ENCODE measurements at regions not wholly inside any gene's neighbourhood (a gene's known extent, or its start where the extent isn't known, plus 50 kb on each side); places are given as distances from the start of the nearest gene placed in this dataset.

DNA sequence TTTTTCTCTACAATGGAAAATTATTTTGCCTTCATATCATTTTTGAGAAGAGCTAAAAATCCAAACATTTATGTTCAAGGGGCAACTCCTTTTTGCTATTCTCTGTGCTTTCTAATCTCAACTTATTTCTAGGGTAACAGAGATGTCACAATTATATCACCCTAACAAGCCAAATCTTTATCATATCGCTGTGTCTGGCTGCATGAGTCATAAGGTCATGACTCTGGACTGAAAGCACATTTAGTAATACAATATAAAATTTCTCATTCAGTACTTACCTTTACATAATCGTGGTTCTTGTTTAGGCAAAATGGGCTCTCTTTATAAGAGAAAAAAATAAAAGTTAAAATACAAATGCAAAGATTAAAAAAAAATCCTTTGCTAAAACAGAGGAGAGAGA, 326.0 kb downstream of the CASP12 start:
- ATAC-seq (no peak), DNase-seq (no peak)
- intact Hi-C loops (cut with DNase I, micrococcal nuclease): no loop called here

DNA sequence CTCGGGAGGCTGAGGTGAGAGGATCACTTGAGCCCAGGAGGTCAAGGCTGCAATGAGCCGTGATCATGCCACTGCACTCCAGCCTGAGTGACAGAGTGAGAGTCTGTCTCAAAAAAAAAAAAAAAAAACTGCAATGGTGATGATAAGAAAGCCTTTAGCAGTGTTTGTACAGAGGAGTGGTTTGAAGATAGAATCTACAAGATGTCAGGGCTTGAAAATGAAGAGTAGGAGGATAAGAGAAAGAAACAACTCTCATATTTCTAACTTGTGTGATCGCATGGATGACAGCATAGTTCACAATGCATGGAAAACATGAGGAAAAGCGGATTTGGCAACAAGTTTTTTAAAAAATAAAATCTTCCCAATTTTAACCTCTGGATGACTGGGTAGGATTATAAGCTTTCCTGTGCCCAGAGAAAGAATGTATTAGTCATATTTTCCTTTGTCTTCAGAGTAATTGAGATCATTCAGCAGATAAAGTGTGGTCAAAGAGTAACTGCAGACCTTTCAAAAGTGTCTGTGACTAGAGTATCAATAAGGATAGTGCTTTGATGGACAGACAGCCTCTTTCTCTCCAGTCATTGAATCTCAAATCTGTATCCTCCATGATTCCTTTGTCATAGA, 328.1 kb downstream of the CASP12 start:
- ATAC-seq (no peak), DNase-seq (no peak)

DNA sequence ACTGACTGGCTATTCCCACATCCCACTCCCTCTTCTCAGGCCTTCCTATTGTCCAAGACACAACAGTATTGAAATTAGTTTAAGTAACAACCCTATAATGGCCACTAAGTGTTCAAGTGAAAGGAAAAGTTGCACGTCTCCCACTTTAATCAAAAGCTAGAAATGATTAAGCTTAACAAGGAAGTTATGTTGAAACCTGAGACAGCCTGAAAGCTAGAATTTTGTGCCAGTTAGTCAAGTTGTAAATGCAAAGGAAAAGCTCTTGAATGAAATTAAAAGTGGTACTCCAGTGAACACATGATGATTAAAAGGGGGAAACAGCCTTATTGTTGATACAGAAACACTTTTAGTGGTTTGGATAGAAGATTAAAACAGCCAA, 332.7 kb downstream of the CASP12 start:
- intact Hi-C loops (cut with DNase I, micrococcal nuclease): no loop called here
- ATAC-seq (no peak), DNase-seq (no peak)

More for the DNA sequence above, 328.1 kb downstream of the CASP12 start:
- intact Hi-C loops (cut with DNase I, micrococcal nuclease): no loop called here

DNA sequence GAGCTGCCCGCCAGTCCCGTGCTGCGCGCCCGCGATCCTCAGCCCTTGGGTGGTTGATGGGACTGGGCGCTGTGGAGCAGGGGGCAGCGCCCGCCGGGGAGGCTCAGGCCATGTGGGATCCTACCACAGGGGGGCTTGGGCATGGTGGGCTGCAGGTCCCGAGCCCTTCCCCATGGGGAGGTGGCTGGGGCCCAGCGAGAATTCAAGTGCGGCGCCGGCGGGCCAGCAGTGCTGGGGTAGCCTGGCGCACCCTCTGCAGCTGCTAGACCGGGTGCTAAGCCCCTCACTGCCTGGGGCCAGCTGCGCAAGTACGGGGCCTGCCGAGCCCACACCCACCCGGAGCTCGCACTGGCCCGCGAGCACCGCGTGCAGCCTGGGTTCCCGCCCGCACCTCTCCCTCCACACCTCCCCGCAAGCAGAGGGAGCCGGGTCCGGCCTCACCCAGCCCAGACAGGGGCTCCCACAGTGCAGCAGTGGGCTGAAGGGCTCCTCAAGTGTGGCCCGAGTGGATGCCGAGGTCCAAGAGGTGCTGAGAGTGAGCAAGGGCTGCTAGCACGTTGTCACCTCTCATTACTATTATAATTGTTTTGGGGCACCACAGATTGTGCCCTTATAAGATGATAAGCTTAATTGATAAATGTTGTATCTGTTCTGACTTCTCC, 333.2 kb downstream of the CASP12 start:
- ATAC-seq (no peak), DNase-seq (no peak)
- intact Hi-C loops (cut with DNase I, micrococcal nuclease): no loop called here

DNA sequence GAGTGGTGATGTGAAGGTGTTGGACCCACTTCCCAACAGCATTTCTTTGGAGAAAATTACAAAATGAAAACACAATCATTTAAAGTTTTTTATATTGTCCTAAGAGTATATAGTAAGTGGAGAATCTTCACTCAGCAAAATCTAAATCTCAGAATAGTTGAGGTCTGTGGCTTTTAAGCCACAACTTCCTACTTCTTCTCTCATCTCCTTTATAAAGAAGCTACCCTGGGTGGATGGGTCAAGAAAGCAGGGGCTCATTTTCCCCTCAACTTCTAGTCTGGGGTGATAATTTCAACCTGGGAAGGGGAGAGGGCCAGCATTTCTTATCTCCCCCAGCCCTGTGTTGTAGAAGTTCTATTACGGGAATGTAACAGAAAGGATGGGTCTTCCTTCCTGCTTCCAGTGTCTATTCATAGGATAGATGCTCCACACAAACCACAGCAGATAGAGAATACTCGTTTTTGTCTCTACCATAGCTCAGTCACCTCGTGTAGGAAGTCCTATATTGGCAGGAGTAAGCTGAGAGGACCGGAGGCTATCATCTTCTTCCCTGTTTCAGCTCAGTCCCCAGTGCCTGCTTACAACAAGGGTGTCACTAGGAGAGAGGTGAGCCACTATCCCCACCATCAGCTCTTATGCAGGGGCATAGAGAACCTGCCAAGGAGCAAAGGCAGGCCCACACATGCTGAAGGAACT, 341.5 kb downstream of the CASP12 start:
- ATAC-seq: no peak
- intact Hi-C loops (cut with DNase I, micrococcal nuclease): no loop called here
- DNase-seq: no peak

DNA sequence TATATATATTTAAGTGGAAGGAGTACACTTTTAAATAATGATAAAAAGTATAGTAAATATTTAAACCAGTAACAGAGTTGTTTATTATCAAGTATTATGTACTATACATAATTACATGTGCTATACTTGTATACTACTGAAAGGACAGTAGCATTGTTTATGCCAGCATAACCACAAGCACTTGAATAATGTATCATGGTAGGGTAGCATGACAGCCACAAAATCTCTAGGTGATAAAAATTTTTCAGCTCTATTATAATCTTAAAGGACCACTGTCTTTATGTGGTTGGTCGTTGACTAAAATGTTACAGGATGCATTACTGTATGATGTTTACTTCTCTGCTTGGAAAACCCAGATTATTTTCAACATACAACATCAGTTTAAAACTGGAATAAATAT, 349.2 kb downstream of the CASP12 start:
- intact Hi-C loops (cut with DNase I, micrococcal nuclease): no loop called here
- DNase-seq (no peak), ATAC-seq (no peak)

DNA sequence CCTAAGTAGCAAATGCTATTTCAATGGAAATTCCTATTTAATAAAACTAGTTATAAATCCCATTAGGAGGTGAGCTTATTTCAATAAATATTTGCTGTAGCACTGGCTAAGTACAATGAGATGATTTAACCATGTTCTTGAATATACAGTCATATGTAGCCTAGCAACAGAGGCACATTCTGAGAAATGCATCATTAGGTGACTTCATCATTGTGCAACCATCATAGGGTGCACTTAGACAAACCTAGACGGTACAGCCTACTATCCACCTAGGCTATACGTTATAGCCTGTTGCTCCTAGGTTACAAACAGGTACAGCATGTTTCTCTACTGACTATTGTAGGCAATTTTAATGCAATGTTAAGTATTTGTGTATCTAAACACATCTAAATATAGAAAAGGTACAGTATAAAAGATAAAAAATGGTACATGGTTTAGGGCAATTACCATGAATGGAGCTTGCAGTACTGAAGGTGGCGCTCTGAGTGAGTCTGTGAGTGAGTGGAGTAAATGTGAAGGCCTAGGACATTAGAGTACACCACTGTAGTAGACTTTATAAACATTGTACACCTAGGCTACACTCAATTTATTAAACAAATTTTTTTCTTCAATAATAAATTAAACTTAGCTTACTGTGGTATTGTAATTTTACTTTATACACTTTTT, 350.1 kb downstream of the CASP12 start:
- no peak for ATAC-seq
- no peak for DNase-seq
- intact Hi-C loops (cut with DNase I, micrococcal nuclease): no loop called here

DNA sequence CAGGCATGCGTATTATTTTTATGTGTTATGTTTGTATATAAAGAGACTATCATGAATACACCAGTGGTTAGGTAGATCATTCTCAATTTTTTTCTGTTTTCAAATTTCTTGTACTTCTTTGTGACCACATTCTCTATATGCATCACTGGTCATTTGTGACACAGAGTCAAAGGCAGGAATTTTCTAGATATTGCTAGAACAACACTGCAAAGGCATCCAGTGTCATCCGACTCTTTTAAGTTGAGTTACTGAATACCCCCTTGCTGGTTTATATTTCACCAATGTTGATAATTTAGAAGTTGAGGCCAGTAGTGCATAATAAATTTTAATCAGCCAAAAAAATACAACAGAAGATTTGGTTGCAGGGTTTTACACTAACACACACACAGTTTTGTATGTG, 351.8 kb downstream of the CASP12 start:
- no peak for ATAC-seq

DNA sequence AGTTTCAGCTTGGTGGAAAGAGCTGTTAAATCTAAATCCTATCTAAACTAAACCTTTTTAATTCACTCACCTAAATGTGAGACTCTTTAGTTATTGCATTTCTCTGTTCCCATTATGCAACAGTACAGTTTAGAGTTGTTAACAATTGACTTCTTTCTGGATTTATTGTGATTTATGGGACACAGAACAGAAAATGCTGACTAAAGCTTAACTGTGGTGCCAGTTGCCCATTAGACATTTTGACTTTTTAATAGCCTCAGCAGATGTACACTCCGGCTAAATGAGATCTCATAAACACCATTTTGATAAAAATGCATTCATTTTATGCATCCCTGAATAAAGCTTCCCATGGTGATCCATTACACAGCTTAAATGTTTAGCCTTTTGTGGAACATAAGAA, 356.6 kb downstream of the CASP12 start:
- ATAC-seq (no peak), DNase-seq (no peak)
- intact Hi-C loops (cut with DNase I, micrococcal nuclease): no loop called here

More for the DNA sequence above, 351.8 kb downstream of the CASP12 start:
- no peak for DNase-seq
- intact Hi-C loops (cut with DNase I, micrococcal nuclease): no loop called here

DNA sequence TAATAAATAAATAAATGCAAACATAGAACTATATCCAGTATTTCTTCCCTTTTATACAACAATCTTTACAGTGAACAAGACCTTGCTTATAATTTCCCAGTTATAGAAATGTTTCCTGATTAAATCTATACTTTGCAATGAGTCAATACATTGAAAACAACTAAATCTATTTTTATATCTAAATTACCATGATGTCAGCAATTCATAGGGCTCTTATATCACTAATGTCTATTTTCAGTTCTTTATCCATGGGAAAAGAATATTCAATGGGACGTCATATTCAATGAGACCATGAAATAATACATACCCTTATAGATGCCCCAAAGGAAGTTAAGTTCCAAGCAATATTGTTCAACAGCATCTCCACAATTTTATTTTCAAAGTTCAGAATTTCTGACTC, 359.9 kb downstream of the CASP12 start:
- ATAC-seq: no peak
- intact Hi-C loops (cut with DNase I, micrococcal nuclease): no loop called here
- DNase-seq: no peak

DNA sequence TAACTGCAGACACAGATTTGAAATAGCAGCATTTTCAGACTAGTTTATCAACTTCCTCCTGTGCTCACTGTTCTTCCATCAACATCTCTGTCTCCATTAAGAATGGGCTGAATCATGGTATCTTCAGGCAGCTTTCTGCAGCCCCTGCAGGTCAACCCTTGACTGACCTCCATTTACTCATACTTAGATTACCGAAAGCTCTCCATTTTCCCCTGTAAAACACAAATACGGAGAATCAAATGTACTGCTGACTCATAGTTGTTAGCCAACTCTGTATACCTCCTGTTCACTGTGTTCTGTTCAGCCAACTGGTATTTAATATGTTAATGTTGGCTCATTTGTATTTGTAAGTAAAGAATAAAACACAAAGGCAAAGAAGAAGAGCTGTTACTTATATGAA, 364.0 kb downstream of the CASP12 start:
- ATAC-seq (no peak), DNase-seq (no peak)
- intact Hi-C loops (cut with DNase I, micrococcal nuclease): no loop called here

DNA sequence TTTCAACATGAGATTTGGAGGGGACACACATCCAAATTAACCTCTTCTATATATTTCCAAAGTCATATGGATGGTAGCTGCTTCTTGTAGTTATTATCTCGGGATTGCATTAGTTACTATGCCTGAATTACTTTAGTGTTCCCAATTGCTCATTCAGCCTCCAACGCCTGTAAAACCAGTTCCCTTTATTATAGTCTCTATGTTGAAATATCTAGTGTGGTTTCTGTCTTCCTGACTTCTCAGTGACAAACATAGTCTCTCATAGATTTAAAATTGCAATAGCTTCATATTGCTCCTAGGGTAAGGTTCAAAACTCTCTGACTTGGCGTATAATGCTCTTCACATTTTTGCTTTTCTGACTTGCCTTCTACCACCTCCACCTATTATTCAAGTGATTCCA, 366.4 kb downstream of the CASP12 start:
- DNase-seq (no peak), ATAC-seq (no peak)
- intact Hi-C loops (cut with DNase I, micrococcal nuclease): no loop called here

DNA sequence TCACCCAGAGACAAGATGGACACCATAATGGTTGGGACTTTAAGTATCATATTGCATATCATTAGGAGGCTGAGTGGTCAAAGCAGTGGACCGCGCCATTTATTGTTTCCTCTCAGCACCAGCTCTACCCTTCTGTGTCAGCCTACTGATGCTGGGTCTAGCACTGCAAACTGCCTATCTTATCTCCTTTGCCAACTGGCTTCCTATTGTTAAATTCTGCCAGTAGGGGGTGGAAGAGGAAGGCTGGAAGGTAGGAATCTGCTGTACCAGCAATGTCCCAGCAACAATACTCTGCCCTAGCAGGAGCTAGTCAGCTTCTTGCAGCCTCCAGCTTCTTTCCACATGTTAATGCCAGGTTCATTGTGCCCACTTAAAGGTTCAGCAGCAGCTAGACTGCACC, 367.1 kb upstream of the PDGFD start:
- DNase-seq: no peak
- no peak for ATAC-seq
- intact Hi-C loops (cut with DNase I, micrococcal nuclease): no loop called here

DNA sequence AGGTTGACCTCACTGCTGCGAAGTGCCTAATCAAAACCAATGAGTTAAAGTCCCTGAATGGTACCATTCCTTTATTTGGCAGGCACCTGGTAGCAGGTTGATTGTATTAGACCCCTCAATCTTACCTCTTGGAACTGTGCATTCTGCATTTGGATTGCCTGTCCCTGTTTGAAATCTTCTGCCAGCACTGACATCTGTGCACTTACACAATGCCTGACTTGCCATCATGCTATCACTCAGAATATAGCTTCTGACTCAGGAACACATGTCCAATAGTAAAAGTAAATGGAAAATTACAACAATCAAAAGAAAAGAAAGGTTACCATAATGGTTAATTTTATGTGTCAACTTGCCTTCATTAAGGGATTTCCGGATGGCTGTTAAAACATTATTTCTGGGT, 366.0 kb upstream of the PDGFD start:
- DNase-seq (no peak), ATAC-seq (no peak)
- intact Hi-C loops (cut with DNase I, micrococcal nuclease): no loop called here

DNA sequence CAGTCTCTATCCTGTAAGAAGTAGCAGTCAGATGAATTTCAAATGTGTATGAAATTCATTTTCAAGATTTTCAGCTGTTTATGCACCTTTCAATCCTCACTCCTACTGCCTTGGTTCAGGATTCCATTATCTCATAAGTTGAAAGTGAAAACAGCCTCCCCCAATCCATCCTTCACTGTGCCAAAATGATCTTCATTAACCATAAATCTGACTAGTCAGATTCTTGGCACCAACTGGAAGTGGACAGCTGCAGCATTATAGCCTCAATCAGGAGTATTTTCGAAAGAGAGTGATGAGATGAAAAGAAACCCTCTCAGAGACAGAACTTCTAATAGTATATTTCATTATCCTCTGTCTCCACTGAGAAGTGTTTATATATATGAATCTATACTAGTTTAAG, 365.3 kb upstream of the PDGFD start:
- intact Hi-C loops (cut with DNase I, micrococcal nuclease): no loop called here
- ATAC-seq (no peak), DNase-seq (no peak)

DNA sequence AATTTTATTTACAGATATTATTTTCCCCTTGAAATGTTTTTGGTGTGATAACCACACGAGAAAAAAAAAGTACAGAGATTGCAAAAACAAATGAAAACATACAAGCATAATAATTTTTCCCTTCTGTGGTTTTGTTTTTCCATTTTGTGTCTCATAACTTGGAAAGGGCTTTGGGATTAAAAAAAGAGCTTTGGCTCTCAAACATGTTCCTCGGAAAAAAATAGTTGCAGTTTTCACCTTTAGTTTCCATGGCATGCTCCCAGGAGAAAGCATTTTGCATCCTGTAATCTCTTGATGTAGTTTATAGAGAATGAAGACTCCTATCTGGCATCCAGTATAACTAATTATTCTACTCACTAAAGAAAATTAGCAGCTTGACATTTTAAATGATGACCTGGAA, 362.1 kb upstream of the PDGFD start:
- no peak for DNase-seq
- ATAC-seq: no peak
- intact Hi-C loops (cut with DNase I, micrococcal nuclease): no loop called here

DNA sequence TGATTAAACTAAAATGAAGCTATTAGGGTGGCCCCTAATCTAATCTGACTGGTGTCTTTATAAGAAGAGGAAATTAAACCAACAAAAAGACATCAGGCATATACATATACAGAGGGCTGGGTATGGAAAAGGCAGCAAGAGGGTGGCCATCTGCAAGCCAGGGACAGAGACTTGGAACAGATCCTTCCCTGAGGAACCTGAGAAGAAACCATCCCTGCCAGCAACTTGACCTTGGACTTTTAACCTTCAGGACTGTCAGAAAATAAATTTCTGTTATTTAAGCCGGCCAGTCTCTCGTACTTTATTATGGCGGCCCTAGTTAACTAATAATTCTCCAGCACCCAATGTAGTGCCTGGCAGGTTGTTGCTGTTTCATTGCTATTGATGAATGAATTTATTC, 361.5 kb upstream of the PDGFD start:
- ATAC-seq (no peak), DNase-seq (no peak)
- intact Hi-C loops (cut with DNase I, micrococcal nuclease): no loop called here

DNA sequence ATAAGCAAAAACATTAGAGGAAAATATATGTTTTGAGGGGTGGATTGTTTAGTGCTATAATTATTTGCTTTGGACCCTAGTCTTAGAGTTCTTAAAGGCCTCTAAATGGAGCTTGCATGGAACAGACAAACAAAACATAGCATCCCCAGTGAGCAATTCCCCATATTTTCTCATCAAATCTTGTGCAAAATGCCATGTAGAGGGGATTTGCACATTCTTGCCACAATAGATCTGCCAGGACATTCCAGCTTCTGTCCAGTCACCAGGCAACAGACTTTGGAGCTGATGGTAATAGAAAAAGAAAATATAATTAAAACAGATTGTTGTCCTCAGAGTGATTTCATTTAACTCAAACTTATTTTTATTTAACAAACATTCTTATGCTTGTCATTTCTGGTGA, 360.3 kb upstream of the PDGFD start:
- DNase-seq (no peak), ATAC-seq (no peak)
- intact Hi-C loops (cut with DNase I, micrococcal nuclease): no loop called here

DNA sequence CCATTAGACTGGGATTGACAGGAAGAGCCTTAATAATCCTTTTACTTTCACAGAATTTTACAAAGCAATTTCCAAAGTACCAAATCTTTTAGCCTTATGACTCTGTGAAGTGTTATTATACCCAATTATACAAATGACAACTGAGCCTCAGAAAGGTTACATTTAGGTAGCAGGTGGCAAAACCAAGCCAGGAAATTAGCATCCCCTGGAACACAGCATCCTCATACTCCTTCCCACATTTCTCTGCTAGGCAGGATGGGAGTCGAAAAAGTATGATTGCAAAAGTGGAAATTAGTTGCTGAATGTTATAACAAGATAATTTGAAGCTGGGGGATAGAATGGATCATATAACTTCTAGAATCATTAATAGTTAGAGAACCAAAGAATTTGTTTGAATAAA, 359.7 kb upstream of the PDGFD start:
- ATAC-seq: no peak
- DNase-seq: no peak
- intact Hi-C loops (cut with DNase I, micrococcal nuclease): no loop called here

DNA sequence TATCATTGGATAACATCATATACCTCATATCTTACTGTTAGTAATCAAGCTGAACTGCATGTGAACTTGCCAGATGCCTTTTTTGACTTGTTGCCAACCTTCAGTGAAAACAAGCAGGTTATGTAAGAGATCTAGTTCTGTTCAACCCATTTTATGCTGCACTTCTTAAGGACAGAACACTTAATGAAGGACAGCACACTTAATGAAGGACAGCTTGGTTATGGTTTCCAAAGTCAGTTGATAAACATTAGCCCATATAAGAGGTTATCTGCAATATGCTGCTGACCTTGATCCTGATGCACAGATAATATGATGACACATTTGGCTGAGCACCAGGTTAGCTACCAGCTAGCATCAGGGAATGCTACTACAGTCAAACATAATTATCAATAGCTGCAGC, 358.7 kb upstream of the PDGFD start:
- no peak for DNase-seq

More for the DNA sequence above, 358.7 kb upstream of the PDGFD start:
- intact Hi-C loops (cut with DNase I, micrococcal nuclease): no loop called here
- no peak for ATAC-seq

Data from left colon (tissue), 2 donors.